ENCODE measurements at regions not wholly inside any gene's neighbourhood (a gene's known extent, or its start where the extent isn't known, plus 50 kb on each side); places are given as distances from the start of the nearest gene placed in this dataset.

DNA sequence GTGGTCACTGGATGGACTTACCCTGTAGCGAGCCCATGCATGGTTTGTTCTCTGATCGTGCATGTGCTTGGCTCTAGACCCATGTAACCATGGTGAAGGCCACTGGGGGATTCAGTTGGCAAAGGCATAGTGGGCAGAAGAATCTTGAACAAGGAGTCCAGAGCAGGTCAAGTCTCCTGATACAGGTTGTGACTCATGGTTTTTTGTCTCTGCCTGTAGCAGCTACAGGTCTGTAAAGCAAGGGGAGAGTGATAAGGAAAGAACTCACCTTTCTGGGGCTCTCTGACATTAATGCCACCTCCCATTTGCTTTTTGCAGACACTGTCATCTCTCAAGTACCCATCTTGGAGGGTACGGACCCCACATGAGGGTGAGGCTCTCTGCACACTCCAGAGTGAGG is 153.4 kb upstream of the CAMK1G start:
- no peak for DNase-seq (ENCODE audit: low read depth)

- no peak for DNase-seq (ENCODE audit: low read depth)
These were observed 152.7 kb upstream of the CAMK1G start for GRCh38 chr1:209430821-209431259.

DNA sequence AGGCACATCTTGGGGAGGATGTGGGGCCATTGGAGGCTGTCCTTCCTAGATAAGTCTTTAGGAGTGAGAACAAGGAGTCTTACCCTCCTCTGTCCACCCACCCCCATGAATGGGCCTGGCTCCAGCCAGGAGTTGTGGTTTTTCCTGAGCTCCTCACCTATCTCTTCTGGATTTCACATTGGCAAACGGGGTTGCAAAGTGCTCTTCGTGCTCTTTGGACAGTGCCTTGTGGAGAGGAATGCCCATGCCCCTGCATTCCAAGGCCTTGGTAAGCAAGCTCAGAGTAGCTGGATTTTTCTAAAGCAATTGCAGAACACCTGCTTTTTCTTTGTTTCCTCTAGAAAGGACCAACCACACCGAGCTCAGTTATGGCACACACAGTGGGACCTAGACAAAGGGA is 152.1 kb upstream of the CAMK1G start:
- DNase-seq (ENCODE audit: low read depth): no peak

DNA sequence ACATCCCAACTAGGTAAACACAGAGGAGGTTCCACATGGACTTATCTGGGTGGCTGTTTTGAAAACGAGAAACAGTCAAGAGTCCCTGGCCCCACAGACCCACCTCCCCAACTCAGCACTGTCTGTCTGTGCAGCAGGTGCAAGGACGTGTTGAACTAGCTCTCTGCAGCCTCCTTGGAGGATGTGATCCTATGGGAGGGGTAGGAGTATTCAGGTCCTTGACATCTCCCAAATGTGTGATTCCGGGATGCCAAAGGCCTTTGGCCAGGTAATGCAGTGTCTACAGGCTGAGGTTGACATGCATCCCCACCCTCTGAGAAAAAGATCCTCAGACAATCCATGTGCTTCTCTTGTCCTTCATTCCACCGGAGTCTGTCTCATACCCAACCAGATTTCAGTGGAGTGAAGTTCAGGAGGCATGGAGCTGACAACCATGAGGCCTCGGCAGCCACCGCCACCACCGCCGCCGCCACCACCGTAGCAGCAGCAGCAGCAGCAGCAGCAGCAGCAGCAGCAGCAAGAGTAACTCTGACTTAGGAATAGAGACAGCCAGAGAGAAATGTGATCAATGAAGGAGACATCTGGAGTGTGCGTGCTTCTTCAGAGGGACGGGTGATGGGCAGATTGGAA is 151.6 kb upstream of the CAMK1G start:
- DNase-seq (ENCODE audit: low read depth): no peak

DNA sequence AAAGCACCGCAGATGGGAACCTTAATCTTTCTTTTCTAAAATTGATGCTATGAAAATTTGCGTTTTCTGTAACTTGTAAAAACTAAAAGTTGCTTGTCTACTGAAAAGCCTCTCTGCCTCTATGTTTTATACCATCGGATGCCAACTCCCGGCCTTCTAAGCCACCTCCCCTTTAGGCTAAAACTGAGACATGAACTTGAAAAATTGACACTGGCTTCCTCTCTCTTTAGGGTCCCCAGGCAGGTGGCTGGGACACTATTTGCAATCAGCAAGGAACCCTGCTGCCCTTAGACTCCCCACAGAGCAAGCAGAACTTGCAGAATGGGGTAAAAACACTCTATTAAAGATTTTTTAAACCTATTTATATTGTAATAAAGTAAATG is 151.1 kb upstream of the CAMK1G start:
- DNase-seq (ENCODE audit: low read depth): no peak

GRCh38 chr1:209433649-209434031 is 149.9 kb upstream of the CAMK1G start:
- DNase-seq (ENCODE audit: low read depth): no peak

GRCh38 chr1:209434066-209434465 is 149.4 kb upstream of the CAMK1G start:
- no peak for DNase-seq (ENCODE audit: low read depth)

DNA sequence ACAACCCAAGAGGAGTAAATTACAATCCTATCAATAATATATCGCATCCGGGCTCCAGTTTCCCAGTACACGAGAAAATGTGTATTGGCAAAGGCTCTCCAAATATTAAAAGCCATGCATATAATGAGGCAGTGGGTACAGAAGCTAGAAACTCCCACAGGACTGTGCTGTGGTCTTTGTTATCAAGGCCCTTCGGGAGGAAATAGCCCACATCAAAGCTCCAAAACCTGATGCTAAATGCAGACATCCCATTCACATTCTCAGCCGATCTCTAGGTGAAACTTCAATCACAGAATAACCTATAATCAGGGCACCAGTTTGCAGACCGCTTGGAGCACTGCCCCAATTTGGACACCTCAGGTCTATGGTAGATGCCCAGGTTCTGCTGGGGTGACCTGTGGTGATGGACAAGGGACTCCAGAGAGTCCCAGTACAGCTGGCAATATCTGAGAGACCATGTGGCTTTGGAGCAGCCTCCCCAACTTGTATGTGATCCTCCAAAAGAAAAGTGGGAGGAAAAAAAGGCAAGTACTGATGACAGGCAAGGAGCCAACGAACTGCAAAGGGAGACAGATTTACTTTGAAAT is 148.8 kb upstream of the CAMK1G start:
- no peak for DNase-seq (ENCODE audit: low read depth)

DNA sequence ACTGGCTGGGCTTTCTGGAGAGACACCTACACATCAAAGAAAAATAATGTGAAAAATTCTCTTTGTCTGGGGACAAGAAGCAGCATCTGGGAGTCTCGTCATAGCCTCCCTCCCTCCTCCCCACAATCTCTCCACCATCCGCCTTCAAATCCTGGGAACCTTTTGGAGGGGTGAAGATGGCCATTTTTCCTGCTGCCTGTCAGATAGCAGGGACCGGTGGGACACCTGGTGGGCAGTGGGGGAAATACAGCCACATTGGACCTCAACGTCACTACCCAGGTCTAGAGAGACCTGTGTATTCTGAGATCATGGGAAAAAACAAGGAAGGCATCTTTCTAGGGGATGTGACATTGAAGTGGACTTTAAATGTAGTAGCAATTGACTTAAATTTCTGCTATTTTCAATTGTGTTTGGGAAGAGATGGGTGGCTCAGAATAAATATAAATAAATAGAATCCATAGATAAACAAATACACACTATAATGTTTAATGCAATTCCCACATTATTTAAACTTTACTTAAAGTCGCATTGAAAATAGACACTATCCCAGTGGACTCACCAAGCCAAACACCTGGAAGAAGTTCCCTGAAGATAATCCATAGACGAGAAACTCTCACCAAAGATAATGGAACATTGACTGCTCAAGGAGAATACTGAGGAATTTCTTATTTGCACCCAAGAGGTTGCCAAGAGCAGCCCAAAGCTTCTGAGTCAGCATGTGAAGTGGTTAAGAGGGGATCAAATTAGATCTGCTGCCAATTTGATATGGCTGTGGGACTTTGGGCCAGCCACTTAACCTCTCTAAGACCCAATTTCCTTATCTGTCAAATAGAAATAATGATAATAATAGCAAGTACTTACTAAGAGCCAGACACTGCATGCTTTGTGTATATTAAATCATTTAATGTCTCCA is 147.6 kb upstream of the CAMK1G start:
- peak; percentile 14 for DNase-seq (ENCODE audit: low read depth)

DNA sequence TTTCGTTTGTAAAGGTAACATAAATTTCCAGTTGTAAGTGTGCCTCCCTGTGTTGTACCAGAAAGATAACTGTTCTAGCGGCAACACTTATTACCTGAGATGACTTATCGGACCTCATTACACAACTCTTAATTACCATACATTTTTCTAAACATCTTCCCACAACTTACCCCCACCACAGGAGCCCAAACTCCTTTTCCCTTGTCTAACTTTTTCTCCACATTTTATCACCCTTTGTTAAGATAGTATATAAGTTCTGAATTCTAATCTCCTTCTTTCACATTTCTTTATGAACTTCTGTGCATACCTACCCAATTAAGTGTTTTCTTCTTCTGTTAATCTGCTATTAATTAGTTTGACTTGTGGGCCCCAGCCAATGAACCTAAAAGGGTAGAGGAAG is 143.7 kb upstream of the CAMK1G start:
- no peak for DNase-seq (ENCODE audit: low read depth)

- no peak for DNase-seq (ENCODE audit: low read depth)
These were observed 140.1 kb upstream of the CAMK1G start for GRCh38 chr1:209443361-209443931.

GRCh38 chr1:209443975-209444651 is 139.4 kb upstream of the CAMK1G start:
- DNase-seq (ENCODE audit: low read depth): no peak

- no peak for DNase-seq (ENCODE audit: low read depth)
These were observed 138.6 kb upstream of the CAMK1G start for GRCh38 chr1:209444961-209445360.

GRCh38 chr1:209445576-209445975 is 137.9 kb upstream of the CAMK1G start:
- DNase-seq (ENCODE audit: low read depth): no peak

- DNase-seq (ENCODE audit: low read depth): no peak
These were observed 137.2 kb upstream of the CAMK1G start for GRCh38 chr1:209446356-209446755.

- DNase-seq (ENCODE audit: low read depth): no peak
These were observed 129.0 kb upstream of the CAMK1G start for GRCh38 chr1:209454340-209454994.

- no peak for DNase-seq (ENCODE audit: low read depth)
These were observed 128.4 kb upstream of the CAMK1G start for GRCh38 chr1:209455145-209455544.

DNA sequence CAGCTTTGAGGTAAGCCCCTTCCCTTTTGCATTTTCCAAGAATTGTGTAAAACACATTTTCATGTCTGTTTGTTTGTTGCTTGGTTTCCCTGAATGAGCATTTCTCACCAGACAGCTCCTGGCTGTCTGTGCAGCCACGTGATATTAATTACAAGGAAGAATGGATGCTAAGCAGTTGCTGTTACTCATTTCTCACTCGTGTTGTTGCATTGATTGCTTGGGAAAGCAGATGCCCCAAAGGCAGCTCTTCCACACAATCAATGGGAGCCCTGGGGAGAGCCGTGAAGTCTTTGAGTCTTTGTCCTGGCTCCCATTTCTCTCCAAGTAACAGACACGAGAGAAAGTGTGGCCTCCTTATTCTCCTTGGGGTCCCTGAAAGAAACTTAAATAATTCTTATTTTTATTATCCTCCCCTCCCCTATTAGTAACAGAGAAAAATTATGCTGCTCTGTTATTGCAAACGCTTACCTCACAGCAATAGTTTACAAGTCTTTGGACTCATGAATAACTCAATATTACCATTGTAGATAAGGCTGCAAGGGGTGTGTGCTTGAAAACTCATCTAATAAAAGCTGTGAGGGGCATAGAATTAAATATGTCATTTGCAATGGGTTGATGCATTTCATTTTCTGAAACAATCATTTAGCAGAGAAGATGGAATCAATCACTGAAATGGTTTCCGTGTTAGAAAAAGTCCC is 127.7 kb upstream of the CAMK1G start:
- DNase-seq (ENCODE audit: low read depth): no peak

GRCh38 chr1:209456878-209457277 is 126.6 kb upstream of the CAMK1G start:
- DNase-seq (ENCODE audit: low read depth): no peak

GRCh38 chr1:209457401-209458125 is 126.0 kb upstream of the CAMK1G start:
- DNase-seq (ENCODE audit: low read depth): no peak
